H1 (cell line): ENCODE measurements at regions not wholly inside any gene's neighbourhood (a gene's known extent, or its start where the extent isn't known, plus 50 kb on each side); places are given as distances from the start of the nearest gene placed in this dataset.

Experiments used
- CTCF ChIA-PET: fragments of 300-600 bp; sonication (Branson Sonifier 250); formaldehyde crosslinking; loops from one replicate; lab custom pipeline; 2021; ENCODE audit not compliant: partially characterized antibody; lab: Charles Lee
- POLR2A ChIA-PET: fragments of 300-600 bp; sonication (Branson Sonifier 250); formaldehyde crosslinking; loops from one replicate; lab custom pipeline; 2021; ENCODE audit warnings: inconsistent platforms; ENCODE audit not compliant: partially characterized antibody; lab: Charles Lee
- DNase-seq, 2 experiments: peaks; one replicate each; pipeline versions ENCODE4 v3.0.0 to v3.0.0-alpha.2; 2010 to 2022; ENCODE audit warnings: low spot score in 2 of 2, low read depth in 1 of 2, mixed read lengths in 1 of 2
- FAIRE-seq: peaks from 2 replicates; lab custom pipeline; 2011; peaks lifted over from hg19 to GRCh38; lab: Jason Lieb, UNC
- H2AFZ ChIP-seq: 2 replicates; pipeline ENCODE4 v1.8.1; 2012; ENCODE audit warnings: low read length, inconsistent platforms
- H2AK5ac ChIP-seq: 2 replicates; pipeline ENCODE4 v1.6.1; 2013; ENCODE audit warnings: low read depth, low read length
- H2BK120ac ChIP-seq: replicated peaks from 2 replicates; pipeline ENCODE3; 2013; ENCODE audit warnings: low read depth, low read length, inconsistent platforms
- H2BK12ac ChIP-seq: 2 replicates; pipeline ENCODE4 v1.6.1; 2013; ENCODE audit warnings: low read depth, low read length
- H2BK15ac ChIP-seq: 2 replicates; pipeline ENCODE4 v1.6.1; 2013; ENCODE audit warnings: low read length
- H2BK20ac ChIP-seq: 2 replicates; pipeline ENCODE4 v1.6.1; 2013; ENCODE audit warnings: low read length
- H2BK5ac ChIP-seq: 2 replicates; pipeline ENCODE4 v1.6.1; 2013; ENCODE audit warnings: low read depth, low read length
- H3K14ac ChIP-seq: 2 replicates; pipeline ENCODE4 v1.6.1; 2013; ENCODE audit warnings: inconsistent platforms; ENCODE audit not compliant: insufficient read length
- H3K18ac ChIP-seq: 2 replicates; pipeline ENCODE4 v1.6.1; 2013; ENCODE audit warnings: low read length; ENCODE audit errors: extremely low read depth
- H3K23ac ChIP-seq: 2 replicates; pipeline ENCODE4 v1.6.1; 2013; ENCODE audit warnings: inconsistent platforms; ENCODE audit not compliant: insufficient read length
- H3K23me2 ChIP-seq: 2 replicates; pipeline ENCODE4 v1.6.1; 2013; ENCODE audit warnings: low read depth, low read length
- H3K27ac ChIP-seq: 2 replicates; pipeline ENCODE4 v1.6.1; 2011; ENCODE audit warnings: low read depth, low read length, inconsistent platforms
- H3K27me3 ChIP-seq, 4 experiments: replicated peaks in 1 of 4; 1 replicate in 1 of 4; 2 replicates in 3 of 4; pipeline versions ENCODE4 v1.6.1 to v1.8.1; 2011 to 2013; ENCODE audit warnings: low read length in 3 of 4, mild to moderate bottlenecking in 3 of 4, inconsistent platforms in 2 of 4, mixed read lengths in 2 of 4, moderate library complexity in 1 of 4; ENCODE audit not compliant: control insufficient read depth in 3 of 4, insufficient read depth in 3 of 4; ENCODE audit errors: extremely low read depth in 1 of 4
- H3K36me3 ChIP-seq, 4 experiments: 2 replicates each; pipeline versions ENCODE4 v1.6.1 to v1.8.1; 2011 to 2013; ENCODE audit warnings: mild to moderate bottlenecking in 4 of 4, low read length in 3 of 4, moderate library complexity in 2 of 4, control low read depth in 1 of 4, inconsistent platforms in 1 of 4; ENCODE audit not compliant: insufficient read depth in 4 of 4, control insufficient read depth in 2 of 4
- H3K4ac ChIP-seq: replicated peaks from 2 replicates; pipeline ENCODE3; 2013; ENCODE audit warnings: low read length, low read depth, mixed read lengths, inconsistent platforms; ENCODE audit not compliant: insufficient read length
- H3K4me1 ChIP-seq, 4 experiments: replicated peaks in 1 of 4; 1 replicate in 1 of 4; 2 replicates in 3 of 4; pipeline versions ENCODE4 v1.6.1 to v1.8.1; 2011 to 2013; ENCODE audit warnings: low read length in 3 of 4, inconsistent platforms in 2 of 4, mixed read lengths in 1 of 4; ENCODE audit not compliant: insufficient read depth in 4 of 4, control insufficient read depth in 3 of 4
- H3K4me2 ChIP-seq, 2 experiments: 2 replicates each; pipeline versions ENCODE4 v1.6.1 to v1.8.1; 2011 to 2013; ENCODE audit warnings: low read depth in 2 of 2, low read length in 2 of 2, control low read depth in 1 of 2, inconsistent platforms in 1 of 2, mild to moderate bottlenecking in 1 of 2; ENCODE audit not compliant: insufficient read depth in 1 of 2
- H3K4me3 ChIP-seq, 4 experiments: fragments of 200-600, 300-600 bp in 1 of 4; sonication (generic), shearing (Covaris generic), sonication (Bioruptor Twin) in 1 of 4; 2 replicates each; pipeline versions ENCODE4 v1.5.1 to v1.8.1; 2011 to 2016; ENCODE audit warnings: low read length in 4 of 4, low read depth in 3 of 4, control low read depth in 2 of 4, inconsistent platforms in 2 of 4, mild to moderate bottlenecking in 2 of 4, mixed read lengths in 1 of 4, moderate library complexity in 1 of 4; ENCODE audit not compliant: insufficient read depth in 2 of 4; ENCODE audit errors: extremely low read depth in 1 of 4
- H3K56ac ChIP-seq: replicated peaks from 2 replicates; pipeline ENCODE3; 2013; ENCODE audit warnings: low read depth, mild to moderate bottlenecking, mixed read lengths, low read length, inconsistent platforms; ENCODE audit not compliant: insufficient read length
- H3K79me1 ChIP-seq: 2 replicates; pipeline ENCODE4 v1.6.1; 2013; ENCODE audit warnings: low read depth, low read length, control low read depth
- H3K79me2 ChIP-seq, 2 experiments: 2 replicates each; pipeline versions ENCODE4 v1.6.1 to v1.8.1; 2012 to 2013; ENCODE audit warnings: low read length in 2 of 2, mild to moderate bottlenecking in 2 of 2, inconsistent platforms in 1 of 2; ENCODE audit not compliant: insufficient read depth in 2 of 2, control insufficient read depth in 1 of 2
- H3K9ac ChIP-seq, 4 experiments: replicated peaks in 1 of 4; 1 replicate in 1 of 4; 2 replicates in 3 of 4; pipeline versions ENCODE4 v1.6.1 to v1.8.1; 2011 to 2013; ENCODE audit warnings: low read depth in 3 of 4, low read length in 3 of 4, control low read depth in 2 of 4, mild to moderate bottlenecking in 2 of 4, moderate library complexity in 2 of 4, inconsistent platforms in 1 of 4; ENCODE audit errors: extremely low read depth in 1 of 4
- H3K9me3 ChIP-seq, 2 experiments: 2 replicates each; pipeline versions ENCODE4 v1.6.1 to v1.8.1; 2012 to 2013; ENCODE audit warnings: mild to moderate bottlenecking in 2 of 2, moderate library complexity in 2 of 2, control low read depth in 1 of 2, inconsistent platforms in 1 of 2, low read depth in 1 of 2, low read length in 1 of 2, mixed read lengths in 1 of 2; ENCODE audit not compliant: insufficient read depth in 2 of 2
- H4K20me1 ChIP-seq, 2 experiments: replicated peaks in 1 of 2; 2 replicates each; pipeline versions ENCODE3 to v1.8.1; 2011 to 2013; ENCODE audit warnings: inconsistent platforms in 2 of 2, low read length in 2 of 2, mild to moderate bottlenecking in 1 of 2; ENCODE audit not compliant: insufficient read depth in 2 of 2, control insufficient read depth in 1 of 2
- H4K5ac ChIP-seq: 2 replicates; pipeline ENCODE4 v1.6.1; 2013; ENCODE audit warnings: low read length, low read depth, mixed read lengths, inconsistent platforms; ENCODE audit not compliant: insufficient read length
- H4K8ac ChIP-seq: 2 replicates; pipeline ENCODE4 v1.8.0; 2013; ENCODE audit warnings: mild to moderate bottlenecking, moderate library complexity, low read length, inconsistent platforms; ENCODE audit not compliant: insufficient read depth; ENCODE audit errors: extremely low read depth
- H4K91ac ChIP-seq: replicated peaks from 2 replicates; pipeline ENCODE3; 2013; ENCODE audit warnings: low read length, mixed read lengths, inconsistent platforms; ENCODE audit not compliant: insufficient read length
- ASH2L ChIP-seq: fragments of 200-600, 300-600 bp; sonication (generic); IDR thresholded peaks from one replicate; pipeline ENCODE4 v1.7.1; 2017; ENCODE audit warnings: low read length
- ATF2 ChIP-seq: IDR thresholded peaks from 2 replicates; pipeline ENCODE4 v1.6.1; 2012; ENCODE audit warnings: low read length, inconsistent platforms
- CEBPB ChIP-seq: IDR thresholded peaks from 2 replicates; pipeline ENCODE4 v1.6.1; 2012; ENCODE audit warnings: low read depth, low read length
- EP300 ChIP-seq, 2 experiments: IDR thresholded peaks; 1 replicate in 1 of 2; 2 replicates in 1 of 2; pipeline ENCODE4 v1.6.1; 2011 to 2012; ENCODE audit warnings: low read depth in 2 of 2, low read length in 2 of 2, mild to moderate bottlenecking in 2 of 2, borderline replicate concordance in 1 of 2, inconsistent platforms in 1 of 2, moderate library complexity in 1 of 2
- EZH2 ChIP-seq: fragments of 200-600 bp; sonication (generic); IDR thresholded peaks from 2 replicates; pipeline ENCODE4 v1.7.1; 2012; ENCODE audit warnings: low read depth, mild to moderate bottlenecking, moderate library complexity, low read length, inconsistent platforms; ENCODE audit not compliant: severe bottlenecking
- KDM4A ChIP-seq: IDR thresholded peaks from one replicate; pipeline ENCODE4 v1.7.1; 2012; ENCODE audit warnings: low read depth, mild to moderate bottlenecking, moderate library complexity, low read length, inconsistent platforms; ENCODE audit not compliant: severe bottlenecking
- NANOG ChIP-seq: IDR thresholded peaks from 2 replicates; pipeline ENCODE4 v1.6.1; 2011; ENCODE audit warnings: low read length, low read depth, mild to moderate bottlenecking, inconsistent platforms; ENCODE audit not compliant: insufficient read depth, poor library complexity, severe bottlenecking
- PHF8 ChIP-seq: fragments of 200-600 bp; sonication (generic); conservative IDR thresholded peaks from 2 replicates; pipeline ENCODE4 v1.7.1; 2012; ENCODE audit warnings: low read depth, mild to moderate bottlenecking, inconsistent platforms, low read length, moderate library complexity
- SIN3A ChIP-seq, 2 experiments: IDR thresholded peaks in 1 of 2; conservative IDR thresholded peaks in 1 of 2; 2 replicates each; pipeline ENCODE4 v1.6.1; 2011 to 2012; ENCODE audit warnings: low read length in 2 of 2, improper control_type of control experiment in 1 of 2, low read depth in 1 of 2, mild to moderate bottlenecking in 1 of 2
- WGBS, 2 experiments: shearing (Covaris generic) in 1 of 2; methylation state at CpG; one replicate each; pipeline versions ENCODE4 v1.1.6 to v1.1.7; 2013 to 2015; ENCODE audit warnings: low lambda C conversion rate in 2 of 2, mixed read lengths in 2 of 2, inconsistent platforms in 1 of 2, low coverage in 1 of 2, missing lambda C conversion rate in 1 of 2; ENCODE audit not compliant: insufficient replicate concordance in 2 of 2, insufficient coverage in 1 of 2, insufficient read length in 1 of 2; ENCODE audit errors: extremely low coverage in 1 of 2, missing lambda C conversion rate in 1 of 2; 5-methylcytosine and 5-hydroxymethylcytosine counted together

GRCh38 chr2:12663306-12664037, 53.3 kb upstream of the TRIB2 start:
- no peak overlapping the region for H3K9ac ChIP-seq
- no peak overlapping the region for H2BK120ac ChIP-seq
- no peaks in the 10 kb centered on the region for H3K79me2 ChIP-seq
- H2BK15ac ChIP-seq: no peak overlapping the region
- H2BK12ac ChIP-seq: no peak overlapping the region
- H4K5ac ChIP-seq: no peak overlapping the region
- H4K20me1 ChIP-seq: no peaks in the 10 kb centered on the region
- no peaks in the 10 kb centered on the region for H3K36me3 ChIP-seq
- H2AFZ ChIP-seq: no peak overlapping the region
- H3K18ac ChIP-seq: no peak overlapping the region
- no peak overlapping the region for H3K4me3 ChIP-seq
- H2BK20ac ChIP-seq: no peak overlapping the region
- H3K4ac ChIP-seq: no peak overlapping the region
- no peaks in the 10 kb centered on the region for H3K79me1 ChIP-seq
- no peak overlapping the region for H3K23ac ChIP-seq
- H3K27me3 ChIP-seq: peaks cover 0 to 1% (median 0%) of the 10 kb centered on the region in 4 experiments; a peak in 1 of 7 replicates
- CTCF ChIA-PET: interaction anchor here (1.3 kb wide), 1 partner anchor 15 kb away, joined by 3 read pairs; no protein-coding TSS in a partner anchor
- H2AK5ac ChIP-seq: no peak overlapping the region
- no peak overlapping the region for H3K4me2 ChIP-seq
- H3K14ac ChIP-seq: no peak overlapping the region
- H2BK5ac ChIP-seq: no peak overlapping the region
- FAIRE-seq: no peak
- POLR2A ChIA-PET: no interaction called here
- H3K27ac ChIP-seq: no peak overlapping the region
- peaks cover 9 to 10% of the 10 kb centered on the region in 2 experiments; a peak in 3 of 4 replicates for H3K9me3 ChIP-seq
- H3K23me2 ChIP-seq: no peaks in the 10 kb centered on the region
- H4K8ac ChIP-seq: no peak overlapping the region
- 90% methylated on average over 9 of the region's 11 CpGs; no CpG with 5 or more reads in 1 of the 2 experiments for WGBS, 2 experiments
- DNase-seq: no peak
- no peak overlapping the region for H3K56ac ChIP-seq
- no peak overlapping the region for H4K91ac ChIP-seq
- no peaks in the 10 kb centered on the region for H3K4me1 ChIP-seq
- TF ChIP-seq SIN3A (conservative IDR thresholded peaks at IDR 0.05 in 1 of 2, IDR thresholded peaks at IDR 0.05 in 1 of 2; ENCODE audit: low read depth in 1 of 2, low read length in 2 of 2): no peak
- TF ChIP-seq KDM4A: no peak
- no peak for TF ChIP-seq EZH2
- no peak for TF ChIP-seq ATF2
- TF ChIP-seq PHF8: no peak
- no peak for TF ChIP-seq NANOG
- no peak for TF ChIP-seq EP300 (IDR thresholded peaks at IDR 0.05; ENCODE audit: borderline replicate concordance in 1 of 2, low read depth in 2 of 2, low read length in 2 of 2)
- no peak for TF ChIP-seq CEBPB
- no peak for TF ChIP-seq ASH2L
